CD4-positive, alpha-beta T cell treated with Interleukin-21 for 1 hour (primary cell): ENCODE measurements at regions not wholly inside any gene's neighbourhood (a gene's known extent, or its start where the extent isn't known, plus 50 kb on each side); places are given as distances from the start of the nearest gene placed in this dataset.

ENCODE experiments used
- DNase-seq: peaks from one replicate; pipeline ENCODE4 v3.0.0-alpha.2; 2020

- DNase-seq: no peak
These were observed 93.7 kb upstream of the KLHL29 start for GRCh38 chr2:23291239-23291638.

GRCh38 chr2:23292024-23292423 is 93.0 kb upstream of the KLHL29 start:
- no peak for DNase-seq

GRCh38 chr2:23293063-23293462 is 91.9 kb upstream of the KLHL29 start:
- DNase-seq: no peak

GRCh38 chr2:23293731-23294130 is 91.2 kb upstream of the KLHL29 start:
- no peak for DNase-seq

GRCh38 chr2:23294238-23294637 is 90.7 kb upstream of the KLHL29 start:
- no peak for DNase-seq

GRCh38 chr2:23296691-23297090 is 88.3 kb upstream of the KLHL29 start:
- DNase-seq: no peak

GRCh38 chr2:23297112-23297511 is 87.9 kb upstream of the KLHL29 start:
- no peak for DNase-seq

- DNase-seq: no peak
These were observed 86.4 kb upstream of the KLHL29 start for GRCh38 chr2:23298551-23298950.

GRCh38 chr2:23299476-23300195 is 85.3 kb upstream of the KLHL29 start:
- DNase-seq: no peak

- DNase-seq: no peak
These were observed 83.8 kb upstream of the KLHL29 start for GRCh38 chr2:23301136-23301535.

- DNase-seq: no peak
These were observed 82.4 kb upstream of the KLHL29 start for GRCh38 chr2:23302591-23302990.

GRCh38 chr2:23306401-23306800 is 78.6 kb upstream of the KLHL29 start:
- DNase-seq: no peak

GRCh38 chr2:23311186-23311585 is 73.8 kb upstream of the KLHL29 start:
- DNase-seq: no peak

GRCh38 chr2:23312996-23313606 is 71.9 kb upstream of the KLHL29 start:
- DNase-seq: no peak

GRCh38 chr2:23314687-23315086 is 70.3 kb upstream of the KLHL29 start:
- no peak for DNase-seq

- DNase-seq: no peak
These were observed 64.9 kb upstream of the KLHL29 start for GRCh38 chr2:23320058-23320457.

GRCh38 chr2:23321751-23322150 is 63.2 kb upstream of the KLHL29 start:
- no peak for DNase-seq

- no peak for DNase-seq
These were observed 62.3 kb upstream of the KLHL29 start for GRCh38 chr2:23322567-23323197.

GRCh38 chr2:23323198-23323916 is 61.6 kb upstream of the KLHL29 start:
- DNase-seq: no peak

GRCh38 chr2:23323917-23324680 is 60.9 kb upstream of the KLHL29 start:
- no peak for DNase-seq

GRCh38 chr2:23326330-23326729 is 58.6 kb upstream of the KLHL29 start:
- DNase-seq: no peak

- no peak for DNase-seq
These were observed 57.6 kb upstream of the KLHL29 start for GRCh38 chr2:23327416-23327815.

- DNase-seq: no peak
These were observed 57.1 kb upstream of the KLHL29 start for GRCh38 chr2:23327887-23328286.
